ENCODE measurements at regions not wholly inside any gene's neighbourhood (a gene's known extent, or its start where the extent isn't known, plus 50 kb on each side); places are given as distances from the start of the nearest gene placed in this dataset.

- TF ChIP-seq CTCF (IDR thresholded peaks at IDR 0.05) (no peak), POLR2A (IDR thresholded peaks at IDR 0.05) (no peak)
Measured at GRCh38 chr2:104286841-104287240, 567.1 kb upstream of the POU3F3 start.
